GM19468 (cell line): ENCODE measurements at regions not wholly inside any gene's neighbourhood (a gene's known extent, or its start where the extent isn't known, plus 50 kb on each side); places are given as distances from the start of the nearest gene placed in this dataset.
"Not testable (repeated sequence)": the region's sequence is repeated elsewhere in the genome, so short reads cannot be mapped to it uniquely, and the experiment has no call there.

Experiments used
- ATAC-seq: cut with Tn5 transposase; IDR thresholded peaks from one replicate; pipeline ENCODE4 v1.9.1; 2021; ENCODE audit warnings: mild to moderate bottlenecking, moderate library complexity, moderate number of reproducible peaks; ENCODE audit not compliant: unreplicated experiment; ENCODE audit errors: extremely low read depth

DNA sequence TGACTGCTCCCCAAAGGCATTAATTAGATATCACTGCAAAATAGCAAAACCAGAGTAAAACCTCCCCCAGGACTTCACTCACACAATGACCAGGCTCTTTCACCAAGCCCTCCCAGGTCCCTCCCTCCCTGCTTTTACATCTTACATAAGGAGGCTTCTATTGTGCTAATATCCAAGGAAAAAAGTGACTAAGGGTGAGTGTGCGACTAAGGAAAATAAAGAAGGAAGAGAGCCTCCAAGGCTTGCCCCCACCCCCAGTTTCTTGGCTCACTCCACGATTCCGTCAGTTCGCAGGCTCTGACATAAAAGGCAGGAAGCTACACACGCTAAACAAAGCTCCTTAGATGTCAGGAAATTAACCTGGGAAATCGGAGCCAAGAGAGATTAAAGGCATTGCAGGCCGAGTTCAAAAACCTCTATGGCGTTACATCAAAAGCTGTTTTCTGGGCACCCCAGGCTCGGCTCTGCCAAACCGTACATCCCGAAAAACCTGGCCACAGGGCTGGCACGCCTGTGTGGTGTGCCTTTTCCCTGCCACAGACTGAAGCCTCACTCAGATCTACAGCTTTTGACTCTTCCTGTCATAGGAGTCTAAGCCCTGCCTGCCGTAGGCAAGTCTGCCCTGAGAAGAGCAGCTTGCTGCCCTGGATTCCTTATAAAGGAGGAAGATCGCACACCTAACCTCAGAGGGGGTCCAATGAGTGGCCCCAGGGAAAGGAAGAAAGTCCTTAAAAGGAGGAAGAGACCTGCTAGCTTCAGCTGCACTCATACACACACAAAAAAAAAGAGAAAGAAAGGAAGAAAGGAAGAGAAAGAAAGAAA is 67.0 kb upstream of the SERP2 start:
- no peak for ATAC-seq

DNA sequence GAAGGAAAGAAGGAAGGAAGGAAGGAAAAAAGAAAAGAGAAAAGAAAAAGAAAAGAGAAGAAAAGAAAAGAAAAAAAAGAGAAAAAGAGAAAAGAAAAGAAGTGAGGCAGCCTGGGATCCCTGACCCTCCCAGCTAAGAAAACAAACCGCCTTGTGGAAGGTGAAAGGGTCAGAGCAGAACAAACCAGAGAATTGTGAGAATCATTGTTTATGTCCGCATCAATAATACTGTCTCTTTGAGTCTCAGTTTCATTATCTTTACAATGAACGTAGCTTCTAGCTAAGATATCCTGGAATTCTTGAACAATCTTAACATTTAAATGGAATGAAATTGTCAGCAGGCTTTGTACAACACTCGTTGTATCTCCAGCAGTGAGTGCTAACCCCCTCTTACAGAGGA is 66.4 kb upstream of the SERP2 start:
- ATAC-seq = no peak

DNA sequence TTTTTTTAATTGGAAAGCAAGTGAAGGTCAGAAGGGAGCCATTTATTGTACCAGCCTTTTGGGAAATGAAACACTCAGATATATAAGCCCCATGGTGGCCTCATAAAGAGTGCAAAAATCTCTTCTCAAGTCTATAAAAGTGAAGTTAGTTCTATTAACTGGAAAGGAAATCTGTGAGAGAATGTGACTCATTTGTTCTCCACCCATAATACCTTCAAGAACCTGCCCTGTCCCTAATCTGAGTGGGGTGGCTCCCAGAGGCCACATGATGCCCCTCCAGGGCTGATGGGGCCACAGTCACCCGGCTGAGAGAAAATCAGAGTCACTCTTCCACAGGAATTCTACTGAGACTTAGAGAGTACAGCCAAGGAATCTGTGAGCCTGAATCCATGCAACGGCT is 65.8 kb upstream of the SERP2 start:
- ATAC-seq = no peak

DNA sequence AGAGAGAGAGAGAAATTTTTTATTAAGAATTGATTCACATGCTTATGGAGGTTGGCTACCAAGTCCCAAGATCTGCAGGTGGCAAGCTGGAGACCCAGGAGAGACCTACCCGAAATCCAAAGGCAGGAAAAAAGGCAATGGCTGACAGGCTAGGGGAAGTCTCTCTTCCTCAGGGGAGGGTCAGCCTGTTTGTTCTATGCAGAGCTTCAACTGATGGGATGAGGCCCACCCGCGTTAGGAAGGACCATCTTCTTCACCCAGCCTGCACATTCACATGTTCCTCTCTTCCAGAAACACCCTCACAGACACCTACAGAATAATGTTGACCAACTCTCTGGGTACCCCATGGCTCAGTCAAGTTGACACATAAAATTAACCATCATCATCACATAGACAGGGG is 65.3 kb upstream of the SERP2 start:
- no peak for ATAC-seq

DNA sequence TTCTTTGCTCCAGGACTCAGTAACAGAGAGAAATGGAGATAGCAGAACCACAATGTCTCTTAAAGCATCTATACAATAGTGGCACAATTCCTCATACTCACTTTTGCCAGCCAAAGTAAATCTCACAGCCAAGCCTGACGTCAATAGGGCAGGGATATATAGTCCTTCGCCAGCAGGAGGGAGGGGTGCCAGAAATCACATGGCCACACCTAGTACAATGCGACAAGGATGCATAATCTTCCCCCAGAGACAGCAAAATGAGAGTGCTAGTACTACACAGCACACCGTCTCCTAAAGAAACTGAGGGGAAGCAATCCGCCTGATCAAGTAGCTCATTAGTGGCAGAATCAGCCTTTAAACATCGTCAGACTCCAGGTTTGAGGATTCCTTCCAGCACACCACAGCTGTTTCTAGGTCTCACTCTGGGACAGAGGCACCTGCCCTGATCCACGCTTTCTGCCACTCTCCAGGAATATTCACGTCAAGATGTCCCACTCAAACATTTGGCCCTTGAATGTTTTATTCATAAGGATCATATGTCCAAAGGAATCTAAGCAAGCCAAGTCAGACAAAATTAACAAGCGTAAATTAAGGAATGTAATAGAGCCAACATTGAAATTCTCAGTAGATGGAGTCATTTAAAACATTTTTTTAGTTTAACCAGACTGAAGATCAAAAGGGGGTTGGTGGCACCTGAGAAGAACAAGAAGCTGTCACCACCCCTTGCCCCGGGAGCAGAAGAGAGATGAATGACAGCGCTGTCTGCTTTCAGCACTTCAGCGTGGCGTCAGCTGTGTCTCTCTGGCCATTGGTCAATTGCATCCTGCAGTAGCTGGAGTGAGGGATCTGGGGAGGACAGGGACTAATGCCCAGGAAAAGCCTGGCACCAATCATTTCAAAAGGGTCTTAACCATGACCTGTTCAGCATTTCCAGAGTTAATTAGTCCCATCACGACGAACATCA is 63.5 kb upstream of the SERP2 start:
- no peak for ATAC-seq

DNA sequence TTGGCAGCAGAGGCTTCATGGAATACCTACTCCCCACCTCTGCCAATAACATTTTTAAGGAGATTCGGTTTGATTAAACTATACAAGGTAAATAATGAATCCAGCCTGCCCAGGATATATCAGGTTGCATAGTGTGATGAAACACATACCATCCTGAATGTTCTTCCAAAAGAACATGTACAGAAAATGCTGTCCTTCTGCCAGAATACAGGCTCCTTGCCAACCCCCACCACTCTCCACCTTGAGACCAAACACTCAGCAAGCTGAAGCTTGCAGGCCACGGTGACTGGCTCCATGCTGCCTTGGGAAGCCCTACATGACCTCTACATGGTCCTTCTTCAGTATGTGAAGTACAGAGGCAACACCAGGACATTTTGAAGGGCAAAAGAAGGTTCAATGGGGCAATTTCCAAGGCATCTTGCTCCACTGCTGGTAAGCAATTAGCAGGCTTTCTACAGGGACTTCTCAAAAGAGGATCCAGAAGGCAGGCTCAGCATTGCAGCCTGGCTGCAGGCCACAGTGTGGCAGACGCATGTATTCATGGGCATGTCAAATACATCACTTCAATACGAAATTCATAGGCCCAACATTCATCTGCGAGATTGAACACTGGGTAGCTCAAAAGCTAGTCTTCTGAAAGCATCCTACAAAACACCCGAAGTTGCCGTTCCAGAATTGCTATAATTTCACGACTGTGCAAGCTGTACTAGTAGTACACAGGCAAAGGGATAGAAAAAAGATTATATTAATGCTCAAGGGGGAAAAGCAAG is 62.4 kb upstream of the SERP2 start:
- ATAC-seq = no peak

DNA sequence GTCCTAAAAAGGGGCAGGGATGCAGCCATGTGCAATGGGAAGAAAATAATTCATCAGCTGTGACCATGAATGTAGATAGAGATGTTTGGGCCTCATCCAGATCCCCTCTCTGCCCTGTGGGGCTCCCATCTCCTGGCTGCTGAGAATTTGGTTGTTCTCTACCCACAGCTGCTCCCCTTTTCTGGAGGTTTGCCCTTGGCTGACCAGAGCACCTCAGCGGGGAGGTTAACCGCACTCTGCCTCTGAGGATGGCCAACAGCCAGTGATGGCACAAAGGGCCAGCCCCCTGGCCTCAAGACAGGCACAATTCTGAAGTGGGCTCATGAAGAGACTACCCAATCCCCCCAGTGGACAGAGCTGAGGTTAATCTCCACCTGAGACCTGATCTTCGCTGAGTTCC is 61.5 kb upstream of the SERP2 start:
- ATAC-seq = no peak

DNA sequence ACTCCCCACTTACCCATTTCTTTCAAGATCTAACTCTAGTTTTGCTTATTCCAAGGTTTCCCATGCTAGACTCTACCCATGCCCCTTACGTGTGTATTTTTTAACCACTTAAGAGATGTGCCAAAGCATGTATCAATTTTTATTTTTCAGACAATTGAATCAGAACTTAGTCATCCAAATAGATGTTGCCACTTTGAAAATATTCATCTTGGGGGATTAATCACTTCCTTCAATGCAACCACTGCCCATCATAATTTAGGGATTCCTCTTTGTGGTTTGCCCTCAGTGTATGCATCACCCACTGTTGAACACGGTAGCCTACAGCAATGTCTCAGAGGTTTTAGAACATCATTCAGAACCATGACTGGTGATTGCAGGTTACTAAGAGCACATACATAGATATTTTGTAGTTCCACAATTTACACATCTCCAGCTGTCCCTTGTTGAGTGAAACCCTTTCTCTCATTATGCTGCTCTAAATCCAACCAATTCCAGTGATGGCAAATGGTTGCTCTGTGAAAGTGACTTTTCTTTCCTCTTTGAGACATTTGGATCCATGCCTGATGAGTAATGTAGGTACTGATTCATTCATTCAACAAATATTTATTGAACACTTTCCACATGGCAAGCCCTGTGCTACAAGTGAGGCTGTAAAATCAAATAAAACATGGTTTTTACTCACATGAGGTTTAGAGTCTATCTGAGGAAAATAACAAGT is 60.6 kb upstream of the SERP2 start:
- no peak for ATAC-seq

DNA sequence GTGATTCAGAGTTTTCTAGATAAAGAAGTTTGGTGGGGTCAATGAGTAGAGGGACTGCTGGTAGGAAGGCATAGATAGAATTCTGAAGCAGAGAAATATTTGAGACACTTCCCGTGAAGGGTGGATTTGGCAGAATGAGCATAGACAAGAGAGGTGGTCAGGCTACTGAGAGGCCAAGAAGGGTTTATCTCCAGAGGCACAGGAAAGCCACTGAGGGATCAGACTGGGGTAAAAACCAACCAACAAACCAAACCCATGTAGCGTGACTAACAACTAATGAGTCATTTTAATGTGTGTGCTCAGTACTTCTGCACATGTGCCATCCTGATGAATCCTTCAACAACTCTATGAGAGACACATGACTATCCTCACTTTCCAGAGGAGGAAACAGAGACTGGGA is 60.0 kb upstream of the SERP2 start:
- ATAC-seq = no peak

DNA sequence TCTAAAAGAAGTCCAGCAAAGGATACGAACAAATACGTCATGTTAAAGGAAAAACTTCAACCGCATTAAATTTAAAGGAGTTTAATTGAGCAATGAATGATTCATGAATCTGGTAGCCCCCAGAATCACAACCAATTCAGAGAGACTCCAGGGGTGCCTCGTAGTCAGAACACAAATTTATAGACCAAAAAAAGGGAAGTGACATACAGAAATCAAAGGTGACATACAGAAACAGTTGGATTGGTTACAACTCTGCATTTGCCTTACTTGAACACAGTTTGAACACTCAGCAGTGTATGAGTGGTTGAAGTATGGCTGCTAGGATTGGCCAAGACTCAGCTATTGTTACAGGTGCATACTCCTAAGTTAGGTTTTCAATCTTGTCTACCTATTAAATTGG is 59.5 kb upstream of the SERP2 start:
- not testable (repeated sequence) for ATAC-seq

DNA sequence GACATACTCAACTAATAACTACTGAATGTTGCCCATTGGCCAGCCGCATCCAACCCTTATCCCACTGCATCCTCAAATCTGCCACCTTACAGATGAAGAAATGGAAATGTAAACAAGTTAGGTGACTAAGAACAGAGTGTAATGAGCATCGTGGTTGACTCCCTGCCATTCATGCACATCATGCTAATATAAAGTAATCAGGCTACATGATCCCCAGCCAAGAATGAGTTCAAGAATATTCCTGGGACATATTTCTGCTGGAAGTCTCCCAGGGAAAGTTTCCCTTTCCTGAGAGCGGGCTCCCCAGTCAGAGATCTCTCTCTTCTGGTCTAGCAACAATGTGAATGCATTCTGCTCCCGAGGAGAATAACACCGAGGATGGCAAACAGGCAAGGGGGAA is 55.9 kb upstream of the SERP2 start:
- ATAC-seq = no peak

DNA sequence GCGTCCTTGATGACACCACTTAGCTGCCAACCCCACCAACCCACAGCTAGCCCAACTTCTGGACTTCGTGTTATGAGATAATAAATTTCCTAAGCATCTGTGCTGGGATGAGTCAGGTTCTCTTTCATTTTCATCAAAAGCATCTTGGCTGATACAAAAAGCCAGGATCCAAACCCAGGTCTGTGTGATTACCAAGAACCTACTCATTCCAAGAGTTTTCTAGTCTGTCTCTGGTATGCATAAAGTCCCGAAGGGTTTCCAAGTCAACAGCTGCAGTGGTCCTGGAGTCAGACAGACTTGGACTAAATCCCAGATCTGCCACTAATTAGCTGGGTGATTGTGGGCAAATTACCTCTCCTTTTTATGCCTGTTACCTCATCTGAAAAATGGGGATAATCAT is 55.5 kb upstream of the SERP2 start:
- no peak for ATAC-seq

DNA sequence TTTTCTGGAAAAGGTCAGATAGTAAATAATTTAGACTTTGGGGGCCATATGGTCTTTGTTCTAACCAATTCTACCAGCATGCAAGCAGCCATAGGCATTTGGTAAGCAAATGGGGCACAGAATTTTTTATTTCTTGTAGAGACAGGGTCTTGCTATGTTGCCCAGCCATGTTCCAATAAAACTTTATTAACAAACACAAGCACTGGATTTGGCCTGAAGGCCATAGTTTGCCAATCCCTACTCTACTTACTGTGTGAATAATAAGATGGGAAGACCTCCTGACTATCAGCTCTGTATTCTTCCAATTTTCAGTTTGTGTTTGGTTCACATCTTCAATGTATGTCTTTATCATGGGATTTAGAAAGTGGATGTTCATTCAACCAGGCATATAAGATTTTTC is 53.0 kb upstream of the SERP2 start:
- no peak for ATAC-seq

DNA sequence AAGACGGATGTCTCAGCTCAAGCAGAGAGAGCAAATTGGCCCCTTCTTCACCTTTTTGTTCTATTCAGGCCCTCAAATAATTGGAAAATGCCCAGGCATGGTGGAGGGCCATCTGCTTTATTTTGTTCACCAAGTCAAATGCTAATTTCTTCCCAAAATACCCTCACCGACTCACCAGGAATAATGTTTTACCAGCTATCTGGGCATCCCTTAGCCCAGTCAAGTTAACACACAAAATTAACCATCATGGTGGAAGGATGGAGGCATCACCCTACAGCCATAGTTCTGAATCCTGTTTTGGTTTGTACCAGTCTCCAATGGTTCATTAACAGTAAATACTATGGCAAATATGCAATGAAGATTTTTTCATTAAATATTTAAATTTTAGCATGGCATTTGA is 51.7 kb upstream of the SERP2 start:
- ATAC-seq = no peak

DNA sequence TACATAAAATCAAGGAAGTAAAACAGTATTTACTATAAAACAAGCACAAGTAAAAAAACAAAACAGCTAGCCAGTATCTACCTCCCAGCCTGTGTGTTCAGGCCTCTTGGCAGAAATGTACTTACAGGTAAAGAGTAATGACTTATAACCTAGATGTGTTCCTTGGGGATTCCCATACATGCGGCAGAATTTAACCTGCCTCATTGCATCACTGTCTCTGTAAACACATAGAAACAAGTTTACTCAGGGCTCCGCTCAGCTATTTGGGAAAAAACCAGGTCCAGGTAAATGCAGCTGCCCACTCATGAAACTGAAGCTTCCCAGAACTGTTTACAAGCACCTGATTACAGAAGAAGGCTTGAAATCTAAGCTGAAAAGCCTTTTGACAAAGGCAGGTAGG is 50.7 kb upstream of the SERP2 start:
- no peak for ATAC-seq

DNA sequence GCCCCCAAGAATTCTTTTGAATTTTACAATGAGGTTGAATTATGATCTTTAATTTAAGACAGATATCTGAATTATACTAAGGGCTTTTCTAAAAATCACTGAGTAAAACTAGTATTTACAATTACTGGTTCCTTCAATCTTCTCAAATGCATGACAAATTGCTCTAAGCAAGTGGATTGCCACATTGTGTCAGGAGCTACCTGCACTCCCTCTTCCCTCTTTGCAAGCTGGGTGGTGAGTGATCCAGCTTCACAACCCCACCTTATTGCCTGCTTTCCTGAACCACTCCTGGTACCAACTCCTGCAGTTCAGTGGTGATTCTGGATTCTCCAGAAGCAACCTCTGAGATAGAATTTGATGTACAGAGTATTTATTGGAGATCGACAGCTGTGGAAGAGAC is 49.9 kb upstream of the SERP2 start:
- ATAC-seq = no peak
